ENCODE measurements at regions not wholly inside any gene's neighbourhood (a gene's known extent, or its start where the extent isn't known, plus 50 kb on each side); places are given as distances from the start of the nearest gene placed in this dataset.

- TF ChIP-seq, protein P1, sequence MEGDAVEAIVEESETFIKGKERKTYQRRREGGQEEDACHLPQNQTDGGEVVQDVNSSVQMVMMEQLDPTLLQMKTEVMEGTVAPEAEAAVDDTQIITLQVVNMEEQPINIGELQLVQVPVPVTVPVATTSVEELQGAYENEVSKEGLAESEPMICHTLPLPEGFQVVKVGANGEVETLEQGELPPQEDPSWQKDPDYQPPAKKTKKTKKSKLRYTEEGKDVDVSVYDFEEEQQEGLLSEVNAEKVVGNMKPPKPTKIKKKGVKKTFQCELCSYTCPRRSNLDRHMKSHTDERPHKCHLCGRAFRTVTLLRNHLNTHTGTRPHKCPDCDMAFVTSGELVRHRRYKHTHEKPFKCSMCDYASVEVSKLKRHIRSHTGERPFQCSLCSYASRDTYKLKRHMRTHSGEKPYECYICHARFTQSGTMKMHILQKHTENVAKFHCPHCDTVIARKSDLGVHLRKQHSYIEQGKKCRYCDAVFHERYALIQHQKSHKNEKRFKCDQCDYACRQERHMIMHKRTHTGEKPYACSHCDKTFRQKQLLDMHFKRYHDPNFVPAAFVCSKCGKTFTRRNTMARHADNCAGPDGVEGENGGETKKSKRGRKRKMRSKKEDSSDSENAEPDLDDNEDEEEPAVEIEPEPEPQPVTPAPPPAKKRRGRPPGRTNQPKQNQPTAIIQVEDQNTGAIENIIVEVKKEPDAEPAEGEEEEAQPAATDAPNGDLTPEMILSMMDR (IDR thresholded peaks at IDR 0.05) = no peak
- no peak for TF ChIP-seq POLR2AphosphoS5 (IDR thresholded peaks at IDR 0.05; ENCODE audit: insufficient read depth in 1 of 2, low read depth in 1 of 2)
These were observed 52.6 kb upstream of the SMAD6 start for GRCh38 chr15:66649235-66649984.
